HG02759 (cell line): ENCODE measurements at regions not wholly inside any gene's neighbourhood (a gene's known extent, or its start where the extent isn't known, plus 50 kb on each side); places are given as distances from the start of the nearest gene placed in this dataset.

Experiments used
- ATAC-seq: cut with Tn5 transposase; IDR thresholded peaks from one replicate; pipeline ENCODE4 v1.9.1; 2021; ENCODE audit warnings: mild to moderate bottlenecking, moderate library complexity; ENCODE audit not compliant: unreplicated experiment

- ATAC-seq = no peak
These were observed 107.7 kb downstream of the SIPA1L2 start for GRCh38 chr1:232522189-232522588.

GRCh38 chr1:232521660-232522059 is 108.3 kb downstream of the SIPA1L2 start:
- ATAC-seq = no peak

DNA sequence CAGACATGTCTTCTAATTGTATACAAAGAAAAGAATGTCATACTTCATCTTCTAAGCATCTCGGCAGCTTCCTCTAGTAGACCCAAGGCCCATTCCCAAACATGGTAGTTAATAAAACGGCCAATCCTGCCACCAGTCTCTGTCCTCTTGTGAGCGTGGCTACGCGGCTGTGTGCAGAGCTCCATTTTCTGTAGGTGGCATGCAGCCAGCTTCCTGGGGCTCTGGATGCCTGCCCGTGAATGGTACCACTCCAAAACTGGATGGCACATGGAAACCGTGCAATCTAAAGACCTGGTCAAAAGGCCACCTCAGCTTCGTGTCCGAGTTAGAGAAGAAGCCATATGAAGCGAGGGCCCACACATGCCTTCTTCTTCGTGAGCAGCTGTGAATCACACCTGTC is 110.7 kb downstream of the SIPA1L2 start:
- ATAC-seq = no peak

- no peak for ATAC-seq
These were observed 111.6 kb downstream of the SIPA1L2 start for GRCh38 chr1:232518349-232518748.

GRCh38 chr1:232517204-232517603 is 112.7 kb downstream of the SIPA1L2 start:
- ATAC-seq = no peak

- ATAC-seq = no peak
These were observed 114.2 kb downstream of the SIPA1L2 start for GRCh38 chr1:232515706-232516105.

DNA sequence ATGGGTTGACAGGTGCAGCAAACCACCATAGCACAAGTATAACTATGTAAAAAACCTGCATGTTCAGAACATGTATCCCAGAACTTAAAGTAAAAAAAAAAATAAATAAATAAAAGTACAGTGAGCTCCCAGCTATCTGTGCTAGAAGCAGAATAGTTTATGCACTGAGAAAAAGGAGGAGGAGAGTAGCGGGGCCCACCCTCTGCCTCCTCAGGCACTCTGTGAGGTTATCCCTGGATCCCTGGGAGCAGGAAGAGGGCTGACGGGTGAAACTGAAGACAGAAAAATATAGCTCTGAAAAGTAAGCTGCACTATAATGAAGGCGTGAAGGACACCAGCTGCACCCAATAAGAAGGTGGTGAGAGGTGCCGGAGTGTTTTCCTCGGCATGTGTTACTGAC is 117.2 kb downstream of the SIPA1L2 start:
- ATAC-seq = no peak

DNA sequence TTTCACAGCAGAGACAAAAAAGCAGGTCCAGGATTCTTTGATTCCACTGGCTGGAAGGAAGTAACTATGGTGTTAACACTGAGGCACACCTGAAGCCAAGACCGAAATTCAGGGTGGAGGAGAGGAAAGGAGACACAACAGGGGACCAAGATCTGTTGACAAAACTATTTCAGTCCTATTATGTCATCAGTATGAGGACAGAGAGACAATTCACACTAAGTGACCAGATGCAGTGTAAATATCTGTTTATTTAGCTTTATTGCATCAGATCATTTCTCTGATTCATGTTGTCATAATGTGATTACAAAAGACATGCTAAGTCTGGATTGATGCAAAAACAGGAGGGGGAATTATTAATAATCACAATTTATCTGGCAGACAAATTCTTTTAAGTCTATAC is 118.8 kb downstream of the SIPA1L2 start:
- no peak for ATAC-seq

- ATAC-seq = no peak
These were observed 119.4 kb downstream of the SIPA1L2 start for GRCh38 chr1:232510367-232511110.

GRCh38 chr1:232509570-232509969 is 120.4 kb downstream of the SIPA1L2 start:
- no peak for ATAC-seq

- no peak for ATAC-seq
These were observed 121.7 kb downstream of the SIPA1L2 start for GRCh38 chr1:232508130-232508701.

DNA sequence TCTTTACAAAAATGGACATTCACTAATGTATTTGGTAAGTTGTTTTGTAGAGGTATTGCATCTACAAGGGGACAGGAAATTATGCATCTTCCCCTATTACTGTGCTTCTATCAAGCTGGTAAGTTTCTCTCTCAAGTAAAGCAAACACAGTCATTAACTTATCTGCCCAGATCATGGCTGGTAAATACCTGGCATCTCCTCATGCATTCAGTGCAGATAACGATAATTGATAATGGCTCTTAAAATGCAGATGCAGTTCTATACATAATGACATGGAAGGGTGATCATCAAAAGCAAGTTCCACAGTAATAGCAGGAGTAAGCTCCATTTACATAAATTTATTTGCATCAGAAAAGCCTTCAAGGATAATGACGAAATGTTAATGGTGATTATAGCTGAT is 122.4 kb downstream of the SIPA1L2 start:
- no peak for ATAC-seq

GRCh38 chr1:232505884-232506283 is 124.0 kb downstream of the SIPA1L2 start:
- no peak for ATAC-seq

GRCh38 chr1:232504651-232505050 is 125.3 kb downstream of the SIPA1L2 start:
- no peak for ATAC-seq

DNA sequence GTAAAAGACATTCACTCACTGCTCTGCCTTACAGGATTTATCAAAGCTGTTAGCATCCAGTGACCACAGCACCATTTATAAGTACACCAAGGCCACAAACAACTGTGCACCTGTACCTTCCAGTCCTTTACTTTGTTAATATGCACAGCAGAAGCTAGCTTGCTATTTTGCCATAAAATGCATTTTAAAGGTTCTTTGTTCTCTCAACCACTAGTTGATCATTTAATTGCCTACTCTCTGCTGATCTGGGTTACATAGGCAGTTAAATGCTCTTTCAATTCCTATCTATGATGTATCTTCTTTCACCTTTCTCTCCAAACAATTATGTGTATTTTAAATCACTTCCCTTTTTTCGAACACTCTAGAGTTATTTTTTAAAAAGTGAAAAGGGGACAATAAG is 126.4 kb downstream of the SIPA1L2 start:
- no peak for ATAC-seq

GRCh38 chr1:232501854-232502253 is 128.1 kb downstream of the SIPA1L2 start:
- ATAC-seq = no peak

DNA sequence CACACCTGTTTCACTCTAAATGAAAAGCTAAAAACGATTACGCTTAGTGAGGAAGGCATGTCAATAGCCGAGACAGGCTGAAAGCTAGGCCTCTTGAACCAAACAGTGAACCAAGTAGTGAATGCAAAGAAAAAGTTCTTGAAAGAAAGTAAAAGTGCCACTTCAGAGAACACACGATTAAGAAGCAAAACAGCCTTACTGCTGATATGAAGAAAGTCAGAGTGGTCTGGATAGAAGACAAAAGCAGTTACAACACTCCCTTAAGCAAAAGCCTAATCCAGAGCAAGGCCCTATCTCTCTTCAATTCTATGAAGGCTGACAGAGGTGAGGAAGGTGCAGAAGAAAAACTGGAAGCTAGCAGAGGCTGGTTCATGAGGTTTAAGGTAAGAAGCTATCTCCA is 130.7 kb downstream of the SIPA1L2 start:
- ATAC-seq = no peak

DNA sequence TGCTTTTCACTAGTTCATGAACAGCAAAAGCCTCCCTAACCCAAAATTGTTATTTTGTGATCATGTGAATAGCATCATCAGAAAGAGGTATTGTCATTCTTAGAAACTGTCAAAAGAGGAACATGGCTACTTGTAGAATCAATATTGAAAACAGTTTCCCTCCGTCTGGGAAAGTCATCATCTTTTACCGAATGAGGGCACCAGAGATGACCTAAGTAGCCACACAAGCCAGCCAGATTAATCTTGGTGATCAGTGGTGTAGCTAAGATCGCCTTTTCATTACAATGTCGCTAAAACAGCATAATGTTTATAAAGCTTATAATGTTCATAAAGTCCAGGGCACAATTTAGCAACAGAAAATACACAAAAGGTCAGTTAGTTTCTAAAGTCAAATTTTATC is 136.1 kb downstream of the SIPA1L2 start:
- no peak for ATAC-seq

GRCh38 chr1:232489256-232489655 is 140.7 kb downstream of the SIPA1L2 start:
- ATAC-seq = no peak

DNA sequence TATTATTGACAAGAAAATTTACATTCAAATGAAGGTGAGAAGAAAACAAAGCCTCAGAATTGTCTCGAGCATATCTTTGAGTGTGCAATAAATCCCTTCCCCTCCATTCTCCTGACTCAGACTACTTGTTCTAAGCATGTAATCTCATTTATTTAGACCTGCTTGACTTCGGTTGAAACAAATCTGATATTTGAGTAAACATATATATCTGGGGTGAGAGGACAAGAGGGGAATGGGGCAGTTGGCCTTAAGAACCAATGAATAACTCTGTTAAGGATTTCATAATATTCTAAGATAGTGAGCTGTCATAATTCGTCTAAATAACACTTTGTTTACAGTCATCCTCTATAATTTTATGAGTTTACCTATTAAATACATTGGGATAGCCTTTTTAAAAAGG is 142.7 kb downstream of the SIPA1L2 start:
- ATAC-seq = no peak

GRCh38 chr1:232486454-232487207 is 143.3 kb downstream of the SIPA1L2 start:
- no peak for ATAC-seq

DNA sequence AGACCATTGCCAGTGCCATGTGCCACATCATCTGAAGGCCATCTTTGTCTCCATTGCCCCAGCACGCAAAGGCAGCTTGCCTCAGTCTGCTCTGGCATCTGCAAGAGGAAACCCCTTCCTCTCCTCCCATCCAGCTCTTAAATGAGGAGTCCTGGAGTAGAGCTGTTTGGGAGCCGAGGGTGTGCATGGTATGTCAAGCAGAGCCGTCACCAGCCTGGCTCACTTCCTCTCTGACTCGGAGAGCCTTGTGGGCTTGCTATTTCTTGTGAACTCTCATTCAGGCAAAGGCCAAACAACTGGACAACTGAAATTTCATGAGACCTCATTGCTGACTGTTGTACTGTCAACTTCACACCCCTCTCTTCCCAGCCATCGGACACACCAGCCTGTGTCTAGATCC is 143.9 kb downstream of the SIPA1L2 start:
- no peak for ATAC-seq
